HG02981 (cell line): ENCODE measurements at regions not wholly inside any gene's neighbourhood (a gene's known extent, or its start where the extent isn't known, plus 50 kb on each side); places are given as distances from the start of the nearest gene placed in this dataset.

Experiments used
- ATAC-seq: cut with Tn5 transposase; IDR thresholded peaks from one replicate; pipeline ENCODE4 v1.9.1; 2021; ENCODE audit warnings: mild to moderate bottlenecking, moderate library complexity; ENCODE audit not compliant: unreplicated experiment

DNA sequence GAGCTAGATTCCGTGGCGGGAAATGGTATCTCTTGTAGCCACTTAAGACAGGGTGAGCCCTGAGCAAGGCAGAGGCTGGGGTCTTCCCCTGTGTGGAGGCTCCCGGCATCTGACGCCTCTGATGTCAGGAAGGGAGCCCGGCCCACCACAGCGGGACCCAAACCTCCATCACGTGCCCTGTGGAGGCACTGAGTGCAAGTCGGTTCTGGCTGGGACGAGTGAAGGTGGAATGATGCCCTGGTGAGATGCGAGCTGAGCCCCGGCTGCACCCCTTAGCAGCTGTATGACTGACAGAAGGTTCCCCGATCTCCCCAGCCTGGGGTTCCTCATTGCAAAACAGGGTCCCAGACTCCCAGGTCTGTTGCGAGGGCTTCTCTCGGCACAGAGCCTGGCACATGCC is 187.4 kb upstream of the TNRC6C start:
- no peak for ATAC-seq

GRCh38 chr17:77771587-77771986 is 186.9 kb upstream of the TNRC6C start:
- ATAC-seq, result no peak

- ATAC-seq, result no peak
Observed at GRCh38 chr17:77771998-77772397, 186.5 kb upstream of the TNRC6C start.

GRCh38 chr17:77772461-77772897 is 186.0 kb upstream of the TNRC6C start:
- ATAC-seq, result no peak

DNA sequence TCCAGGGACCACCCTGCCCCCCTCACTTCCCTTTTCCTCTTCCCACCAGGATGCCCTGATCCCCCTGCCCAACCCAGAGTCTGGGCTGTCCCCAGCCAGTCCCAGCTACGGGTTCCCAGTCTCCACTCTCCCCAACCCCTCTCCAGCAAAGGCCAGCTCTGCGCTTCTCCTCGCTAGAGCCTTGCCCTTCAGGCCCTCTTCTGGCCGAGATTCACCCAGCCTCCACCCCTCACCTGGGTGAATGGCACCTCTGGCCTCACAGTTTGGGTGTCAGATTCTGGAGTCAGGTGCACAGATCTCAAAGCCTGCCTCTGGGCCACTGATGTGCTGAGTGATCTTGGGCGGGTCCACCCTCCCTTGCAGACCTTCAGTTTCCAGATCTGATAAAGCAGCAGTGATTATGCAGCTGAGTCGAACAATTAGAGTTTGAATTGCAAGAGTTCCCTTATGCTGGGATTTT is 185.6 kb upstream of the TNRC6C start:
- no peak for ATAC-seq

GRCh38 chr17:77774182-77774581 is 184.3 kb upstream of the TNRC6C start:
- ATAC-seq, result no peak

- no peak for ATAC-seq
Observed at GRCh38 chr17:77778636-77779489, 179.6 kb upstream of the TNRC6C start.

DNA sequence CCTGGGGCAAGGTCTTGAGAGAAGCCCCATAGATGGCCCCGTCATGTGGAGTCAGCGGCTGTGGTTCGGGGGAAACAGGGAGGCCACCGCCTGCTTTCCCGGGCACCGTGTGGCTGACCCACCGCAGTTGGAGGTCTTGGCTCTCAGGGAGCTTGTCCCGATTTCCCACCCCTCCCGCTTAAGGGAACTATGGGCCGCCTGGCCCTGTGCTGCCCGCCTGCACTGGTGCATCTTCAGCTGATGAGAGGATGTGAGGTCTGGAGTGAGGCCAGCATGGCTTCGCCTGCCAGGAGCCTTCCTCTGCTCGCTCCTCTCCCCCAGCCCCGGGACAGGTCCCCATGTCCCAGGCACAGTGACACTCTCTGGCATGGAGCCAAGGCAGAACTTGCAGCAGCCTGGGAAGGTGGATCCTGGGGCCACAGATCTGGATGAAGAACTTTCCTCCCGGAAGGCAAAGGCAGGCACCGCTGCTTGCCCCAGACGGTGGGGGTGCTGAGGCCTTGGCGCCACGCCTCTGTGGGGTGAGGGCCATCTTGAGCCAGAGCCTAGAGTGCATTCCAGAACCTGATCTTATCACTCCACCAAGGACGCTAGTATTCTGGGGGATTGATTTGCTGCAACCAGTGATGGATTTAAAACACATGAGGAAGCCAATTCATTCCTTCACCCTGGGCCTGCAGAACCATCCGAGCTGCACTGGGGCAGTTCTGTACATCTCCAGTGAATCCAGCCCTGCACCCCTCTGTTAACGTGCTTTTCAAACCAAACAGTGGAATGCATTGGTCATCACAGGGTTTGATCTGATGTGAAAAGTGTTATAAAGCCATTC is 178.6 kb upstream of the TNRC6C start:
- ATAC-seq, result no peak

GRCh38 chr17:77781536-77781935 is 177.0 kb upstream of the TNRC6C start:
- ATAC-seq, result no peak

DNA sequence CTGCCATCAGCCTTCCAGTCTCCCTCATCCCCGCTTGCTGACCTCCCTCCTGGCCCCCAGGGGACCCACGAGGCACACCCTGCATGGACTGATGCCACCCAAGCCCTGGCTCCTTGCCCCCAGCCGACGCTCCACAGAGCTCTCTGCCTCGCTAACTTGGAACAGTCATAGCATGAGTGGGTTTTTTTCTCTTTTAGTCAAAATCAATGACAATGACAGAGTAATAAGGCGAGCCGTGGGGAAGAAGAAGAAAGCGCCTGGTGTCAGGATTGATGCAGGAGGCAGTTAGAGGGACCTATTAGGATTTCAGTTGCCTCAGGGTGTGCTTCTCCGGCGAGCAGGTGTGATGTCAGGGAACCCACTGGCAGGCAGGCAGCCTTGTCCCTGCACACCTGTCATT is 176.3 kb upstream of the TNRC6C start:
- ATAC-seq, result no peak

DNA sequence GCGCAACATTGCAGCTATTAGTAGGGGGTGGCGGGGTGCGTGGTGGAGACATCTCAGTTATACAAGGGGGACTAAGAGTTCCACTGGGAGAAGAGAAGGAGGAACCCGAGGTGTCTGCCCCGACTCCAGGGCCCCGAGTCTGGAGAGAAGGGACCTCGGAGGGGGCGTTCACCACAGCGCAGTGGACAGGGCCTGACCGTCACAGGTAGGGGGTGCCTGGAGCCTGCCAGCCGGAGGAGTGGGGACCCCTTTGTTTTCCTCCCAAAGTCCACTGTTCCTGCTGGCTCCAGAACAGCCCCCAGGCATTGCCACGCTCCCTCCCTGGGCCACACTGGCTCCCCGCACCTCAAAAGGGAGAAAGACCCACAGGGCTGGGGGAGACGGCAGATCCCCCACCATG is 175.9 kb upstream of the TNRC6C start:
- no peak for ATAC-seq

DNA sequence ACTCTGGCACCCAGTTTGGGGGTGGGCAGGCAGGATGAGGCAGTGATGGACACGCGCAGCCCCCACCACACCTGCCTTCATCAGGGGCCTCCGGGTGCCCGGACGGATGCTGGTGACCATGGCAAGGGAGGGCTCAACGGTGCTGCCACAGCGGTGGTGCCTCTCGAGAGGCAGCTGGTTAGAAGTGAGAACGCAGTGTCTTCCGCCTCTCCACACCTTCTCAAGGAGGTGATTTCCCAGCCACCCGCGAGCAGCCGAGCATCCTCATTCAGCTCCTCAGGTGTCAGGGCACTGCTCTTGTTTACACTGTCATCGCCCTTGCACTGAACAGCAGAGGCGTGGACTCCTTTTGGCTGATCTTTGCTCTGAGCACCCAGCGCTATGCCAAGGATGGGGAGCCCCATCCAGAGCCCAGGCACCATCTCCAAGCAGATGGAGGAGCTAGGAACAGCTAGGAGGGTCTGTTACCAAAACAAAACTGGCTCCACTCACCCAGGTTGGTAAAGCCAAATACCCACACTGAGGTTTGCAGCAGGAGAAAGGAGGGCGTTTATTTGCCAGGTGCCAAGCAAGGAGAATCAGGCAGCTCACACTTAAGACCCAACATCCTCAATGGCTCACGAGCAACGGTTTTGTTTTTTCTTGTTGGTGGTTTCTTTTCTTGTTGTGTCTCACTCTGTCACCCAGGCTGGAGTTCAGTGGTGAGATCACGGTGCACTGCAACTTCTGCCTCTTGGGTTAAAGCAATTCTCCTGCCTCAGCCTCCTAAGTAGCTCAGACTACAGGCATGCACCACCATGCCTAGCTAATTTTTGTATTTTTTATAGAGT is 174.3 kb upstream of the TNRC6C start:
- ATAC-seq, result no peak

DNA sequence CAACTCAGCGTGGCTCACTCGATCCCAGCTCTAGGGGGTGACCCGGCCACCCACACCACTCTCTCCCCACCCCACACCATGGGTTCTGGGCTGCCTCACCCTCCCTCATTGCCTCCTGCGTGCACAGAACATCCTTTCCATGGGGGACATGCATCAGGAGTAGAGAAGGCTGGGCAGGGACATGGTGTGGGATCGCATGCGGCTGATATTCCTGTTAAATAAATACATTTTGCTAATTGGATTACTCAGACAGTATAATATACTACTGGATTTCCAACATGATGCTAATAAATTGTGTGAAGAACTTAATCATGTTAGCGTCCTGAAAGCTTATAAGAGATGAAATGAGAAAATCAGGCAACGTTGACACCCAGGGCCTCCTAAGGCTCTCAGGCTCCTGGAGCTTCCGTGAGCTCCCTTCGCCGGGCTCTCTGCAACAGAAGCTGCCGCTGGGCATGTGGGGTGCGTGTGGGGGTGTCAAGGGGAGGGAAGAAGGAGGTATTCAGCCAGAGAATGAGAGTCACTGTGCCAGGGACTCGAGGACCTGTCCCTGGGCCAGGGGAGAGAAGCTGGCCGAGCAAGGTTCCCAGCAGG is 173.1 kb upstream of the TNRC6C start:
- ATAC-seq, result no peak

DNA sequence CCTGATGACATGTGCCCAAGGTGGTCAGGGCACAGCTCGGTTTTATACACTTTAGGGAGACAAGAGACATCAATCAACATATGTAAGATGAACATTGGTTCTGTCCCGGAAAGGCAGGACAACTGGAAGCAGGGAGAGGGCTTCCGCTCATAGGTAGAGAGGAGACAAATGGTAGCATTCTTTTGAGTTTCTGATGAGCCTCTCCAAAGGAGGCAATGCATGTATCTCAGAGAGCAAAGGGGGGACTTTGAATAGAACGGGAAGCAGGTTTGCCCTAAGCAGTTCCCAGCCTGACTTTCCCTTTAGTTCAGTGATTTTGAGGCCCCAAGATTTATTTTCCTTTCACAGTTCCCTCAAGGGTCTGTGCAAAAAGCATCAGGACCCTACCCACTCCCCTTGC is 172.4 kb upstream of the TNRC6C start:
- no peak for ATAC-seq

DNA sequence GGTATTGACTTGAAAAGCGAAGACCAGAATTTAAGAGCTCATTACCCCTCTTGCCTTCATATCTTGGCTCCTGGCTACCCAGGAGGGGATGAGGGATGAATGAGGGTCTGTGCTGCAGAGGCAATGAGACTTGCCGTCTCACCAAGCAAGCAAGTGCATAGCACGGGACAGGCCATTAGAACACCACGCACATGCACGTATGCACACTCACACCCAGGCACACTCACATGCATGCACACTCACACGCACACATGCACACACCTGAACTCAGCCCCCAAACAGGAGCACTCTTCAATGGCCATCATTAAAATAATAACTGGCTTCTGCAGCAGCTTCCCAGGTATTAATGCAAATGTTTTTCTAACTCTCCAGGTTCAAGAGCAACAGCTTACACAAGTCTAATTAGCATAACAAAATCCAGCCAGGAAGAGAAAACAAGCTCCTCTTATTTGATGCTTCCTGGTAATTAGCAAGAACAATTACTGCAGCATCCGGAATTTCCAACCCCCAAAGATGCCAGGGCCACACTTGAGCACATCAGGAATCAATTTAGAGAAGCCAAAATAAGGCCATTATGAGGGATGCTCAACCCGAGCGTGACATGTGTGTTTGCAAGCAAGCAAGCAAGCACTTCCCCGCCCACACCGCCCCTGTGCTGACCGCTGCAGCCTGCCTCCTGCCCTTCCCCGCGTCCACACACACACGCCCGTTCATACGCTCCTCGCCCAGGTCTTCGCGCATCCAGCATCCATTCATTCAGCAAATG is 171.6 kb upstream of the TNRC6C start:
- no peak for ATAC-seq

GRCh38 chr17:77790143-77790829 is 168.2 kb upstream of the TNRC6C start:
- no peak for ATAC-seq

- ATAC-seq, result no peak
Observed at GRCh38 chr17:77792626-77793025, 165.9 kb upstream of the TNRC6C start.

GRCh38 chr17:77793146-77793970 is 165.1 kb upstream of the TNRC6C start:
- no peak for ATAC-seq

DNA sequence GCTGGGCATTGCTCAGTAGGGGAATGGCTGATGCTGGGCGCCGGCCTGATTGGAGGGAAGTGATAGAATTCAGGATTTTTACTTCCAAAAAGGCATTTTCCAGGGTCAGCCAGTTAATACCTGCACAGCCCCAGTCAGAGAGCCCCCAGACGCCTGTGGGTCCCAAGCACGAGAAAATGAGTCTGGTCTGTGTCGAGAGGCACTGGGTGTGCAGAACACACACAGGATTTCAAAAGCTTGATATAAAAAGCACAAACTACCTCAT is 164.6 kb upstream of the TNRC6C start:
- no peak for ATAC-seq
